T-helper 9 cell (primary cell): ENCODE measurements at regions not wholly inside any gene's neighbourhood (a gene's known extent, or its start where the extent isn't known, plus 50 kb on each side); places are given as distances from the start of the nearest gene placed in this dataset.

Experiments
- DNase-seq: peaks from one replicate; pipeline ENCODE4 v3.0.0-alpha.2; 2020

DNA sequence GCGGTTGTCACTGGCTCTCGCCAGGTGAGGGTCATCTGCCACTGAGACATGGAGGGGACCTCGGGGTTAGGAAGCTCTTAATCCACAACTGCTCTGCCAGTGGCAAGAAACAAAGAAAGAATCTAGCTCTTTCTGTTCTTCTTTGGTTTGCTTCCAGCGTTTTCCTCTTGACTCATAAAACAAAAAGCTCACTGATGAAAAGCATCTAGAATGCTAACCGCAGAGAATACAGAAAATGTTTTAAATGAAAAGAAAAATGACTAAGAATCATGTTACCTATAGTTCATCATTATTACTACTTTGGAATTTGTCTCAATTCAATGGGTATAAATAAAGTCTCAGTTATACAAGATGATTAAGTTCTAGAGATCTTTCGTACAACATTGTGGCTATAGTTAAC, 274.8 kb upstream of the TENM3 start:
- DNase-seq, result no peak

DNA sequence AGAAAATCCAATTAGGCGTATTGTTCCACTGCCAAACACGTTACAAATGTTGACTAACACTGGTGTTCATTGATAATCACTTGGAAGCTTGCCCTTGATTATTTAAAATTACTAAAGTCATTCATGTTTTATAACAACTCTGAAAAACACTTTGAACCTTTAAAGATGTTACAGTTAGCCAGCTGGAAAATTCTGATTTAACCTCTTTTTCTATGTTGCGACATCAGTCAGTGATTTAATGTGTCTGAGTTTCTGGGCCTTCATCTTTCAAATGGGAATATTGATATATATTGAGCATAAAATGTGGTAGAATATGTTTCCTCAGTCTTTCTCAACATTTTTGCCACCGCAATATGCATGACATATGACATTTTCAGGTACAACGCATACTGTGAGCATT, 274.1 kb upstream of the TENM3 start:
- no peak for DNase-seq

DNA sequence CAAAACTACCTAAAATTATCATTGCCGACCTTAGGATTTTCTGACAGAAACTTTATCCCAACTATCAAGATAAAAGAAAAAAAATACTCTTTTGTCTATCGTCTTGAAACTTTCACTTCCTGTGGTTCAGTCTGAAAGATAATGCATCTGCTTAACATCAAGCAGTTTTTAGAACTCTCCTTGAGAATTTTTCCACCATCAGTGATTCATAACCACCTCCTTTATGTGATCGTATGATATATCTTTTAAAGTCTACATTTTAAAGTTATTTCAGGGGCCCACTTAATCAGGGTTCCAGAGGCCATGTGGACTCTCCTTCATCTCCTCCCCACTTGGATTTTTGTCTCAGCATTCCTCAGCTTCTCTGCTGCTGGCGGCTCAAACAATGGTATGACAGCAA, 272.8 kb upstream of the TENM3 start:
- no peak for DNase-seq

DNA sequence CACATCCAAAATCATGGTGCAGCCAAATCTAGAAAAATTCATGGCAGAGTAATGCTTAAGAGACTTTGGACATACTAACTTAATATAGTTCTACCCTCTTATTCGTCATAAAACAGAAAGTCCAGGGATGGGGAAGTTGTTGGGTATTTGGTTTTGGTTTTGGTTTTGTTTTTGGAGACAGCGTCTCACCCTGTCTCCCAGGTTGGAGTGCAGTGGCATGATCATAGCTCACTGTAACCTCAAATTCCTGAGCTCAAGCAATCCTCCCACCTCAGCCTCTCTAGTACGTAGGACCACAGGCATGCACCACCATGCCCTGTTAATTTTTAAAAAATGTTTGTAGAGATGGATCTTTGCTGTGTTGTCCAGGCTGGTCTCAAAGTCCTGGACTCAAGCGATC, 271.8 kb upstream of the TENM3 start:
- no peak for DNase-seq

DNA sequence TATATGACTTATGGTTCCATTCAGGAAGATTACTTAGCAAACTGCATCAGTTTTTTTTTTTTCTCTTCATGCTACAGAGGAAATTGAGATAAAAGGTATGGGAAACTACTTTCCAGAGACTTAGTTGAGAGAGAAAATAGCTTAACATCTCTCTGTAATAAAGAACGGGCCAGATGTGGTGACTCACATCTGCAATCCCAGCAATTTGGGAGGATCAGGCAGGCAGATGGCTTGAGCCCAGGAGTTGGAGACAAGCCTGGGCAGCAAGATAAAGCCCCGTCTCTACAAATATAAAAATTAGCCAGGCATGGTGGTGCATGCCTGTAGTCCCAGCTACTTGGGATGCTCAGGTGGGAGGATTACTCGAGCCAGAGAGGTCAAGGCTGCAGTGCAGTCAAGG, 271.2 kb upstream of the TENM3 start:
- no peak for DNase-seq

DNA sequence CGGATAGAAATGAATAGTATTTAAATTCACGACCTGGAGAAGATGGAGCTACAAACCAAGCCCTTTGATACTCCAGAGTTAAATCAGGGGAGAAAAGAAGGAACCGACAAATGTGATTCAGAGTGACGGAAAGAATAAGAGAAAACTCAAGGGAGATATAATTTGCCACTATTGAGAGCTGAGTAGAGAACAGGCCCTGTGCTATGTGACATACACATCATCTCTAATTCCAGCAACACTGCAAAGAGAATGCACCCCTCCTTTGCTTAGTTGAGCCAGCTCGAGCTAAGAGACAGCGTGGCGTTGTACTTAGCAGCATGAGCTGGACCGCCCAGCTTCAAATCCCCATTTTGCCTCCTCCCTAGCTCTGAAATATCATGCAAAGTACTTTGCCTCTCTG, 266.4 kb upstream of the TENM3 start:
- DNase-seq, result no peak

DNA sequence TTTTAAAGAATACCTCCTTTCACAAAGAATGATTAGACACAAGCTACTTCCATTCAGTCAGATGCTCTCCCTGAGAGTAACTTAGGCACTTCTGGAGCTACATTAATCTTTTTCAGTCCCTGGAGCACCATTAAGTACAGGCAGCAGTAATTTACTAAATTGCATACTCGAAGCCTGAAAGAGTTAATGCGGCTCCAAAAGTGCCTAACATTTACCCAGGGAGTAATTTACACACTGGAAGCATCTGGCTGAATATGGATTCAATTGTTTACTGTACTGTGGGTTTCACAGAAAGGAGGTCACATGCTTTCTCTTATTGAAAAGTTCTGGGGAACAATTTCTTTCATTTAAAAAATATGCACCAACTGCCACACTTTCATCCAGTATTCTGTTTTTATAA, 260.8 kb upstream of the TENM3 start:
- DNase-seq, result no peak

DNA sequence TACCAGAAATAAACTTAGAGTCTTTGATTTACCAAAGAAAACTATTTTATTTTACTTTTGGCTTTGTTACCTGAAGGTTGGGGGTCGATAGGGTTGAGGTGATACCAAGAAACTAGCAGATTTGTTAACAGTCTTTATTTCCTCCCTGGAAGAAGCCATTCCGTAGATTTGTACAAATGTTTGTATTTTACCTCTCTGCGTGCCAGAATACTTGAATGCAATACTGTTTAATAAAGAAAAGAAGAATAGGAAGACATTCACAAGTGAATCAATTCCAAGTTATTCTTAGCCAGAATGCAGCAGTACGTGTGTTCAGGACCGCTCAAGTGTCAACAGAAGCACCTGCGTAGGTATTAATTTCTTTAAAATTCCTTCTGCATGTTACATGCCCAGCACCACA, 260.3 kb upstream of the TENM3 start:
- DNase-seq, result no peak

DNA sequence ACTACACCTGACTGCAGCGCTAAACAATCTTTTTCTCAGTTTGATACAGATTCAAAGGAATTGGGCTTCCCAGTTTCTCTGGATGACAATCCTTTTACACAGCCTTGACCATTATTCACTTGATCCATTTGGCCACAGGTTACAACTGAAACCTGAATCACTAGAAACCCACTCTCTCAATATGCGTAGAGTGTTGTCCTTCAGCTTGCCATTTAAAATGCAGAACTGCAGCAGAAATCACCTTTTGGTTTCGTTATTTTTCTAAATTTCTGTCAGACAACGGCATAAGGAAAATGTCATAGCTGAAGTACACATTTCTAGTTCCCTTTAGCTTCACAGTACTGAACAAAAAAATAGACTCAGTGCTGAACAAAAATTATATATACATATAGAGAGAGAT, 255.8 kb upstream of the TENM3 start:
- no peak for DNase-seq

DNA sequence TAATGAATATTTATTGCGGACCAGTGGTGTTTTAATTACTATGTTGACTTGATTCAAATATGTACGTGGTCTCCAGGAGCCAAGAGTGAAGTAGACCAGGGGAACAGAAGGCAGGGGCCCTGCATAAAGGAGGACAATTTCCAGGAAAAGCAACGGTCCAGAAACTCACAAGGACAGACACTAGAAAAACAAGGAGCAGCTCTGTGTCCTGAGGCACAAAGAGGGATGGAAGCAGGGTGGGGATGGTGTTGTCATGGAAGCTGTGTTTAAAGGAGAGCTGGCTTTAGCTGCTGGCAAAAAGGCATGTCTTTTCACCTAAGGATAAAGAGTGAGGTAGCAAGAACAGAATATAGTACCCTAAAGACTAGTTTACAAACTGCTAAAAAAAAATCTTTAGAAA, 254.1 kb upstream of the TENM3 start:
- no peak for DNase-seq

DNA sequence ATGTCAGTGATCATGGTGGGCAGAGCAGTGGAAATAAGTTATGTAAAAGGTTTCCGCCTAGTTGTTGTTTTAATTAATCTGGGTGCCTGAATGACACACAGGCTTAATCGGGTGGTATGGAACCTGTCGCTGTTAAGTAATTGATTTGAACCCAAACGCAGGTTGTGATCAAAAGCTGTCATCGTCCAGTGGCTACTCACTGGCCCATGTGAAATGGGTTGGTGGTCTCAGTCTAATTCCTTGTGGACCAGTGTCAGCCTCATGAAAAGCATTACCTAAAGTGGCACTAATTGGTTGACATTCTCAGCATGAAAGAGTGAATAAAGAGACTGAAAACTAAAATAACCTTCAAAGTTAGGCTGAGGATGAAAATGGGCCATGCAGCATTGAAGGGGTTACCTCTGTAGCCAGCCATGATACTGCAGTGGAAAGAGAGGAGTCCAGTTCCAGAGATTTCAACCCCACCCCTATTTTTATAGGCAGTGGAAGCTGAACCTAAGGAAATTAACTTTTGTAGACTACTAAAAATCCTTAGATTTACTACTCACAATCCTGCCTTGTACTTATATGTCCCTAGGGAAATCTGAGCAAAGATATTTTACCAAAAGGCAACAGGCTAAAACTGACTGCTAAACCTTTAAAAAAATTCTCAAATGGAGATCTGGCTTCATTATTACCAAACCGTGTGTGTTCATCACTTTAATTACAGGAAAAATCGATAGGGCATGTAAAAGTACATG, 251.7 kb upstream of the TENM3 start:
- no peak for DNase-seq

DNA sequence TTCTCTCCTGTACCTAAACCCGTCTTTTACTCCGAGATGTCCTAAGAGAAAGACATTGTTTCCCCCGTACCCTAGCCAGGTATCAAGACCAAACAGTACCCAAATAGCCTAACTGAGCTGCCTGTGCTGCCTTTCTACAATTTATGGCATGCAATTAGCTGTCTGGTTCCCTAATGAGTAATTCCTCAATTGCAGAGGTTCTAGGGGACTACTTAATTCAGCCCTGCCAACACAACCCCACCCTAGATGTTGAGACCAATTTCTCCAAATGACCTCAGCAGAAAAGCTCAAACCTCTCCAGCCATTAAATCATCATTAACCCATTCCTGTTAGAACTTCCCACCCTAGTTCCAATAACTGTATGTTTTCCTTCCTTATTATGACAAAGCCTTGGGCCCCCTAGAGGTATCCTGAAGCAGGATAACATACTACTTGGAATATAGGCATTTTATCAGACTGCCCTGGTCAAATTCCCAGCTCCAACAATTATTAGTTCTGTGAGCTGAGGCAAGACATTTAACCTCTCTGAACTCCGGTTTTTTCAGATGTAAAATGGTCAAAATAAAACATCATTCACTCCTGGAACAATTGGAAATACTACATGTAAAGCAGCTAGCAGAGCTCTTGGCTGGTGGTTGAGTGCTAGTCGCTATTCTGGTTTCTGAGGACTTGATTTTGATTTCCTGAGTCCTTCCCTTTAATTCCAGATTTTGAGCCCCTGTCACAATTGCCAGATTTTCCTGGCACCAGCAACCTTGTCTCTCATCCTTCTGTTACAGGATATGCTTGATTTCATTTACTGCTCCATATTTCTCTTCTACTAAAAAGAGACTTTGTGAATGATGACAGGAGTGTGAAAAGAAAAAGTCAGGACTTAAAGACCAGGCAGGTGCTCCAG, 244.6 kb upstream of the TENM3 start:
- no peak for DNase-seq

DNA sequence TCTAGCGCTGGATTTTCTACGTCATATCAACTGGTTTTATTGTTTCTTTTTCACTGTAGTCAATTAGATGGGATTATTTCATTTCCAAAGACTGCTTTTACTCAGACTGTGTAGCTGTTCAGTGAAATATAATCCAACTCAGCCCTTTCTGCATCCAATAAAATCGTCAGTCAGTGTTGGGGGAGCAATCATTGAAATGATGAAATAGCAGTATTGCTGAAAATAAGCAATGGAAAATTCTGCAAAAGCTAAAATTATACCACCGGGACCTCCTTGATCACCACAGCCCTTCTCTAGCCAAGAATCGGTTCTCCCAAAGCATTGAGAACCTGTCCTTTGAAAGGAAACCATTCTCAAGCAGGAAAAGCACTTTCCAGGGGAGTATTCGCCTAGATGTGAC, 243.1 kb upstream of the TENM3 start:
- DNase-seq, result no peak

DNA sequence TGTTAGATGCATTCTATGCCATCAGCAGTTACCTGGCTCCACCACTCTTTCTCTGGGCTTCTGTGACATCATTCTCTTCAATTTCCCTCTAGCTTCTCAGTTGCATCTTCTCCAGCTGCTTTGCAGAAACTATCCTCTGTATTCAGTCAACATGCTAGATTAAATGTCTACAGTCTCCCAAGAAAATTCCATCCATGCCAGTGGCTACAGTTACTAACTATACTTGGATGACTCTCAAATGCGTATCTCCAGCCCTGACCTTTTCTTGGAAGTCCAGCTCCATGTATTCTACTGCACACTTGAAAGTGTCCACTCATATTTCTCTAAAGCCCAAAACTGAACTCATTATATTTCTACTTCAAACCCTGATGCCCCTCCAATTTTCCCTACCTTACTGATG, 232.3 kb upstream of the TENM3 start:
- DNase-seq, result no peak

DNA sequence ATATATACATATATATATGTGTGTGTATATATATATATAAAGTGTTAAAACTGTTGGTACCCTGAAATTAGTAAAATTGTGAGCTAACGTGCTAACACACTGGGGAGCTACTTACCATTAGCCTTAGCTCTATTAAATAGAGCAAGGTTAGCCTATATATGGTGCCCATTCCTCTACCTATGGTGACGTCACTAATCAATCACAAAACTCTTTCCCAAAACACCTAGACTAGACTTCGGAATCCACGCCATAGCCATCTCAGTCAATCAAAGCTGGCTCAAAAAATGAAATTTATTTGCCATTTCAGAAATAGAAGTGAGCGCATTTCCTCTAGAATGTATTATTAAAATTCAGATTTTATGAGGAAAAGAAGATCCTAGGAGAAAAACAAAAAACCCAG, 229.0 kb upstream of the TENM3 start:
- no peak for DNase-seq

DNA sequence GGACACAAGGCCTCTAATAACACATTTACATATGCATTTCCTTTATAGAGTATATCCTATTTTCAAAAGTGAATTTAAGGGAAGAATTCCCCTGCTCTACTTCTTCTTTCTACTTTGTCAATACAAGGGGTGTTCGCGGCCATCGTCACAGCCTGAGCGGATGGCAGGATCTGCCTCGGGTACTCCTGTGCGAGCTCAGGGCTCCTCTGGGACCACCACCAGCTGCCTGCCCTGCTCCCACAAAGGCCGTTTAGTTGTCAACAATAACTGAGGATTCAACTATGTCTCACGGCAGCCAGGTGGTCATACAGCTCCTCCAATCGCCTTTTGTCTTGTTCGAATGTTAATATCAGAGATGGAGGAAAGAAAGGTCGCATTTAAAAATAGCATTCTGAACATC, 228.2 kb upstream of the TENM3 start:
- DNase-seq, result no peak

DNA sequence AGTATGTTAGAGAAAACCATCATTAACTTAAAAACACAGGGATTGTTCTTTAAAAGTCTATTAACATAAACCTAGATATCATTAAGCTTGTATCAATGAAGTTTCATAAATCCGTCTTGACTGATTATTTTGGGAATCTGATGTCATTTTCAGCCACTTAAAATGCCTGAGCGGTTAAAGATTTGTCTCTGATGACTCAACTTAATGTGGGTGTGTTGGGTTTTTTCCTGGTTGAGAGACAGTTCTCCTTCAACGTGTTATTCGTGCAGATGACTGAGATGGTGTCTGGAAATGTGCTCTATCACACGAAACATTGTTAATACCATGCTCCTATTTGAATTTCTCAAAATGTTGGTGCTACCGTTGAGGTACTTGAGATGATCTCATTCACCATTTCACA, 227.3 kb upstream of the TENM3 start:
- DNase-seq, result no peak

DNA sequence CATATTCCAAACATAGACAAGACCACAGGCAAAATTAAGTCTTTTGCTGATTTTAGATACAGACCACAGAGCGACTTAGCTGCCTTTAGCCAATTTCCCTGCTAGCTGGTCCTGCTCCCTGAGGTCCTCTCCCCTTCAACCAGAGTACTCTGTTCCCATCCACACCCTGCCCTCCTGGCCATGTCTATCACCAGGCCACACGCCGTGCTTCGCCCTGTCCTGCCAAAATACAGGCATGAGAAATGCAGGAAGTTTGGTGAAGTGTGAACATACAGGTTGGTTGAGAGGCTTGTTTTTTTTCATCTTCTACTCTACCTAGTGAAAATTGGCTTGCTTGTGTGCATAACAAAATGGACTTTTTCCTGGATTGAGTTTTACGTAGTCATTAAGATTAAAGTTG, 226.2 kb upstream of the TENM3 start:
- no peak for DNase-seq

DNA sequence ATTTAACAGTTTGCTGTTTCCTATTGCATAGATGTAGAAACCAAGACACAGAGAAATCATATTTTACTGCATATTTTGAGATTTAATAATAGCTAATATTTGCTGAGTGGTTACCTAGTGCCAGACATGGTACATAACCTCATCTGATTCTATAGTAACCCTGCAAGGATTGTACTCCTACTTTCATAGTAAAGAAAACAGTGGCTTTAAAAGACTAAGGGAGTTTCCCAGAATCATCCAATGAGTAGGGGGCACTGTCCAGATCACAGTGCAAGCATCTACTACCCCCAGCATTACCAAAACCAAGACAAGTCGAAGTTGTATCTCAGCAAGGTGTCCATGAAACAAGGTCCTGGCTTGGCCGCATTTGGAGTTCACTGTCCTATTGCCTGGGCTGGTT, 224.5 kb upstream of the TENM3 start:
- no peak for DNase-seq

DNA sequence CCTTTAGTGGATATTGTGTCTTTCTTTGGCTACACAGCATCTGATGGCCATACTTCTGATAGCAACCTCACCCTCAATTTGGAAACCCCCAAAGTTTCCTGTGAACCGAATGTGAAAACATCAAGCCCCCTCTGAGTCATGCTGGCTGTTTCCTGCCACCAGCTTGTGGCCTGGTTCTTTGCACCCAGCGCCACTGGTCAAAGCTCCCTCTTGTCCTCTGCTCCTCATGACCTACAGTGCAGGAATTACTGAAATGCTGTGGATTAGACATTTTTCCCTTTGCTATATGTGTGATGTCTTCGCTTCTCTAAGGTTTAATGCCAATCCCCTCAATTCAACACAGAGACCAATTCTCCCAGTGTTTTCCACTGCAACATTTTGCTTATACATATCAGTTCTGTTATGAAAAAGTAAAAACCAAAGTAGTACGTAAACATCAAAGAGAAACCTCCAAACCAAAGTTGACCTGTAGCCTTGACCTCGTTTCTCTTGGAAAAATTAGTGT, 224.0 kb upstream of the TENM3 start:
- DNase-seq, result no peak

DNA sequence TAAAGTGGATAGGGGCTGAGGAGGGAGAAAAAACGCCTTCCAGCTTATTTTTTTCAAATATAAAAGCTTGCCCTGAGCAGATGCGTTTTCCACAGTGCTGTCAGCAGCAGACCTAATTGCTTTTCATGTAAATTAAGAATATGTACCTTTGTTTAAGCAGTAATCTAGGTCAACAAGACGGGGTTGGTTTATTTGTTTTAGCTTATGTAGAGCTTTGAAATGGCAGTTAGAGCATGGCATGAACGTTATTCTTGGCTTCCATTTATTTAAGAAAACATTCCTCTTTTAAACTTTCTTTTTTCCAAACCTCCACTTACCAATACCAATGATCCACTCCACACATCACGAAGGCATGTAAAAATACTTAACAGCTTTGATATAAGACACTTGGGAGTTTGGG, 220.3 kb upstream of the TENM3 start:
- DNase-seq, result no peak

DNA sequence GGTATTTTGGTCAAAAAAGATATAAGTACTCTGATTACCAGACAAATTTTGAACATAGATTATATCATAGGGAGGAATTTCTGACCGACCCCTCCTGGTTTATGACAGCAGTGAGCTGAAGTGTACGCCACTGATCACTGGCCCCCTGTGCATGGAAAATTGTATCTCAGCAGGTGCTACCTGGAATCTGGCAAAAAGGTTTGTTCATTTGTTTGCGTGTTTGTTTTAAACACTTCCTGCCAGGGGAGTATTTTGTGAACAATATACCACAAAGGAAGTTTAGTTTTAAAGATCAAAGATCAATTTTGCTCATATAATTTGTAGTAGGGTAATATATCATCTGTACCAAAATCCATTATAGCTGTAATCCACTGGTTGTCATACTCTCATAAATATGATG, 219.7 kb upstream of the TENM3 start:
- DNase-seq, result no peak

DNA sequence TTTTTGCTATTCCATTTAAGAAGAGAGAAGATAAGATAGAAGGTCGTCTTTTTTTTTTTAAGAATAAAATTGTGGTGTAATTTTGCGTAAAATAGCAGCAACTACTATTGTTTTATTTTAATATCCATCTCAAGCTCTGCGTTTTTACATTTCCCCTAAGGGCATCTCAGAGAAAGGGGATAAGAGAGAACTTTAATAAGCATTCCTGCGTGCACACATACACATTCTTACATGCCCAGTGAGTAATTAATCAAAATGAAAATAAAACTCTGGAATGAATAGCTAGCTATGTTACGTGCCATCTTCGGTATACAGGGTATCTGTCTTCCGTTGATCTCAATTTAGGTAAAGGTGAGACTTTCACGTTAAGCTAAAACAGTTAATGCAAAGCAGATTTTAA, 200.3 kb upstream of the TENM3 start:
- no peak for DNase-seq

DNA sequence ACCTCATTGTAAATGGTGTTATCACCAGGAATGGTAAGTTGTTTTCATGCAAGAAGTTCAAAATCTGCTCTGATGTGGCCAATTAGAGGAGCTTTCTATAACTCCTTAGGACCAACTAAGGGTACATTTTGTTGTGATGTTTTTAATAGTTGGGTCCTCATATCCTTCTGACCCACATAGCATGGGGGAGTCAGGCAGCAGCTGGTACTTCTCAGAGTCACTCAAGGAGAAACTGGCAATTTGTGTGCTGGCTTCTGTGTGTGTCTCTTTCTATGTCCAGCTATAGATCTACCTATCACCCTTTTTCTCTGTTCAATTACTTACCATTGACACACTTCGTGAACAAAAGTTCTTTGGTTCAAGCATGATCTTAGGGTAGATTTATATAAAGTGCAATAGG, 194.3 kb upstream of the TENM3 start:
- DNase-seq, result no peak
